SK-N-SH treated with all-trans-retinoic acid at 6 μM for 48 hours (cell line): ENCODE measurements at regions not wholly inside any gene's neighbourhood (a gene's known extent, or its start where the extent isn't known, plus 50 kb on each side); places are given as distances from the start of the nearest gene placed in this dataset.

Source experiments
- ATAC-seq: fragments of 200-7000 bp; cut with Tn5 transposase; 3 replicates; pipeline ENCODE4 v1.9.1; 2020; ENCODE audit warnings: mild to moderate bottlenecking, moderate library complexity
- ARNTL ChIP-seq: fragments of 450-650 bp; formaldehyde crosslinking; IDR thresholded peaks from 2 replicates; pipeline ENCODE4 v1.5.0; 2020; ENCODE audit warnings: low read depth, mild to moderate bottlenecking, moderate library complexity, borderline replicate concordance
- BACH2 ChIP-seq: fragments of 250-450 bp; sonication (Bioruptor Pico); IDR thresholded peaks from 2 replicates; pipeline ENCODE4 v1.9.0; 2021; ENCODE audit warnings: mild to moderate bottlenecking, borderline replicate concordance
- ESRRG ChIP-seq: fragments of 250-450 bp; sonication (Bioruptor Pico); IDR thresholded peaks from 2 replicates; pipeline ENCODE4 v1.6.1; 2021; ENCODE audit warnings: mild to moderate bottlenecking
- GLIS3 ChIP-seq: fragments of 250-450 bp; sonication (Bioruptor Pico); IDR thresholded peaks from 2 replicates; pipeline ENCODE4 v1.5.0; 2020; ENCODE audit warnings: mild to moderate bottlenecking, moderate library complexity
- ISL1 ChIP-seq: fragments of 250-450 bp; sonication (Bioruptor Pico); IDR thresholded peaks from 2 replicates; pipeline ENCODE4 v2.1.2; 2022; ENCODE audit warnings: mild to moderate bottlenecking, moderate library complexity
- OSR1 ChIP-seq: fragments of 250-450 bp; sonication (Bioruptor Pico); IDR thresholded peaks from 2 replicates; pipeline ENCODE4 v1.8.0; 2022; ENCODE audit warnings: moderate library complexity, mild to moderate bottlenecking, inconsistent platforms
- POU6F1 ChIP-seq: fragments of 250-450 bp; sonication (Bioruptor Pico); IDR thresholded peaks from 2 replicates; pipeline ENCODE4 v1.8.0; 2021; ENCODE audit warnings: low read depth, mild to moderate bottlenecking, moderate library complexity, borderline replicate concordance
- PPARA ChIP-seq: fragments of 250-450 bp; sonication (Bioruptor Pico); IDR thresholded peaks from 2 replicates; pipeline ENCODE4 v1.5.0; 2020; ENCODE audit warnings: mild to moderate bottlenecking, borderline replicate concordance
- RARB ChIP-seq: fragments of 250-450 bp; sonication (Bioruptor Pico); IDR thresholded peaks from 2 replicates; pipeline ENCODE4 v1.8.0; 2021; ENCODE audit warnings: mild to moderate bottlenecking, moderate library complexity
- SNAI2 ChIP-seq: fragments of 250-450 bp; sonication (Bioruptor Pico); IDR thresholded peaks from 2 replicates; pipeline ENCODE4 v1.5.0; 2020; ENCODE audit warnings: mild to moderate bottlenecking, moderate library complexity
- TCF4 ChIP-seq: fragments of 250-450 bp; sonication (Bioruptor Pico); IDR thresholded peaks from 2 replicates; pipeline ENCODE4 v1.8.0; 2021; ENCODE audit warnings: mild to moderate bottlenecking, moderate library complexity, borderline replicate concordance
- TOX ChIP-seq: fragments of 250-450 bp; sonication (Bioruptor Pico); IDR thresholded peaks from 2 replicates; pipeline ENCODE4 v1.8.0; 2021; ENCODE audit warnings: mild to moderate bottlenecking, moderate library complexity, borderline replicate concordance
- TSHZ2 ChIP-seq: fragments of 250-450 bp; sonication (Bioruptor Pico); IDR thresholded peaks from 2 replicates; pipeline ENCODE4 v1.5.0; 2020; ENCODE audit warnings: mild to moderate bottlenecking, moderate library complexity
- ZC3H10 ChIP-seq: fragments of 250-450 bp; sonication (Bioruptor Pico); IDR thresholded peaks from 2 replicates; pipeline ENCODE4 v1.5.1; 2021; ENCODE audit warnings: mild to moderate bottlenecking, moderate library complexity
- ZFP3 ChIP-seq: fragments of 250-450 bp; sonication (Bioruptor Pico); IDR thresholded peaks from 2 replicates; pipeline ENCODE4 v1.5.0; 2020; ENCODE audit warnings: mild to moderate bottlenecking, moderate library complexity
- ZFP30 ChIP-seq: fragments of 450-650 bp; formaldehyde crosslinking; IDR thresholded peaks from 2 replicates; pipeline ENCODE4 v1.5.0; 2022; ENCODE audit warnings: mild to moderate bottlenecking, moderate library complexity
- ZNF70 ChIP-seq: fragments of 450-650 bp; formaldehyde crosslinking; IDR thresholded peaks from 2 replicates; pipeline ENCODE4 v1.5.0; 2020; ENCODE audit warnings: mild to moderate bottlenecking, moderate library complexity
- ZNF8 ChIP-seq: fragments of 450-650 bp; formaldehyde crosslinking; IDR thresholded peaks from 2 replicates; pipeline ENCODE4 v1.5.0; 2020; ENCODE audit warnings: mild to moderate bottlenecking, moderate library complexity

- no peak for ATAC-seq
- TF ChIP-seq RARB (CRISPR knock-in tag) = no peak
- no peak for TF ChIP-seq TCF4 (CRISPR knock-in tag)
- TF ChIP-seq ZNF70 (CRISPR knock-in tag) = no peak
- no peak for TF ChIP-seq PPARA
- no peak for TF ChIP-seq ESRRG (CRISPR knock-in tag)
- no peak for TF ChIP-seq ZC3H10 (CRISPR knock-in tag)
- TF ChIP-seq ZNF8 (CRISPR knock-in tag) = no peak
- no peak for TF ChIP-seq SNAI2 (CRISPR knock-in tag)
- TF ChIP-seq, all 23 proteins: peak for 0
These were observed 68.9 kb upstream of the PCSK6 start for GRCh38 chr15:101558221-101558941.

GRCh38 chr15:101556273-101556672 is 66.8 kb upstream of the PCSK6 start:
- ATAC-seq = no peak
- TF ChIP-seq ARNTL (CRISPR knock-in tag) (no peak), RARB (CRISPR knock-in tag) (no peak), GLIS3 (CRISPR knock-in tag) (no peak), ZNF8 (CRISPR knock-in tag) (no peak), ISL1 (CRISPR knock-in tag) (no peak), ESRRG (CRISPR knock-in tag) (no peak), OSR1 (CRISPR knock-in tag) (no peak), PPARA (no peak), POU6F1 (CRISPR knock-in tag) (no peak), SNAI2 (CRISPR knock-in tag) (no peak), TSHZ2 (CRISPR knock-in tag) (no peak), ZFP30 (no peak), ZFP3 (CRISPR knock-in tag) (no peak)

- no peak for ATAC-seq
These were observed 64.8 kb upstream of the PCSK6 start for GRCh38 chr15:101554115-101554915.

GRCh38 chr15:101551696-101552591 is 62.4 kb upstream of the PCSK6 start:
- ATAC-seq = no peak
- TF ChIP-seq RARB (CRISPR knock-in tag) = no peak
- TF ChIP-seq ZC3H10 (CRISPR knock-in tag) = no peak
- no peak for TF ChIP-seq ZNF8 (CRISPR knock-in tag)
- TF ChIP-seq TOX (CRISPR knock-in tag) = no peak
- TF ChIP-seq, all 23 proteins: peak for 0

More at GRCh38 chr15:101554115-101554915, 64.8 kb upstream of the PCSK6 start:
- TF ChIP-seq ZNF70 (CRISPR knock-in tag) (no peak), SNAI2 (CRISPR knock-in tag) (no peak)

GRCh38 chr15:101550124-101550523 is 60.6 kb upstream of the PCSK6 start:
- TF ChIP-seq TSHZ2 (CRISPR knock-in tag) (no peak), RARB (CRISPR knock-in tag) (no peak), ARNTL (CRISPR knock-in tag) (no peak), ISL1 (CRISPR knock-in tag) (no peak), BACH2 (no peak), TOX (CRISPR knock-in tag) (no peak), PPARA (no peak), POU6F1 (CRISPR knock-in tag) (no peak), ESRRG (CRISPR knock-in tag) (no peak), ZNF70 (CRISPR knock-in tag) (no peak)
- ATAC-seq = no peak
